H1 (cell line): ENCODE measurements at regions not wholly inside any gene's neighbourhood (a gene's known extent, or its start where the extent isn't known, plus 50 kb on each side); places are given as distances from the start of the nearest gene placed in this dataset.

Experiments used
- CTCF ChIA-PET: fragments of 300-600 bp; sonication (Branson Sonifier 250); formaldehyde crosslinking; loops from one replicate; lab custom pipeline; 2021; ENCODE audit not compliant: partially characterized antibody; lab: Charles Lee
- POLR2A ChIA-PET: fragments of 300-600 bp; sonication (Branson Sonifier 250); formaldehyde crosslinking; loops from one replicate; lab custom pipeline; 2021; ENCODE audit warnings: inconsistent platforms; ENCODE audit not compliant: partially characterized antibody; lab: Charles Lee
- DNase-seq, 2 experiments: peaks; one replicate each; pipeline versions ENCODE4 v3.0.0 to v3.0.0-alpha.2; 2010 to 2022; ENCODE audit warnings: low spot score in 2 of 2, low read depth in 1 of 2, mixed read lengths in 1 of 2
- FAIRE-seq: peaks from 2 replicates; lab custom pipeline; 2011; peaks lifted over from hg19 to GRCh38; lab: Jason Lieb, UNC
- H2AFZ ChIP-seq: 2 replicates; pipeline ENCODE4 v1.8.1; 2012; ENCODE audit warnings: low read length, inconsistent platforms
- H2AK5ac ChIP-seq: 2 replicates; pipeline ENCODE4 v1.6.1; 2013; ENCODE audit warnings: low read depth, low read length
- H2BK120ac ChIP-seq: replicated peaks from 2 replicates; pipeline ENCODE3; 2013; ENCODE audit warnings: low read depth, low read length, inconsistent platforms
- H2BK12ac ChIP-seq: 2 replicates; pipeline ENCODE4 v1.6.1; 2013; ENCODE audit warnings: low read depth, low read length
- H2BK15ac ChIP-seq: 2 replicates; pipeline ENCODE4 v1.6.1; 2013; ENCODE audit warnings: low read length
- H2BK20ac ChIP-seq: 2 replicates; pipeline ENCODE4 v1.6.1; 2013; ENCODE audit warnings: low read length
- H2BK5ac ChIP-seq: 2 replicates; pipeline ENCODE4 v1.6.1; 2013; ENCODE audit warnings: low read depth, low read length
- H3K14ac ChIP-seq: 2 replicates; pipeline ENCODE4 v1.6.1; 2013; ENCODE audit warnings: inconsistent platforms; ENCODE audit not compliant: insufficient read length
- H3K18ac ChIP-seq: 2 replicates; pipeline ENCODE4 v1.6.1; 2013; ENCODE audit warnings: low read length; ENCODE audit errors: extremely low read depth
- H3K23ac ChIP-seq: 2 replicates; pipeline ENCODE4 v1.6.1; 2013; ENCODE audit warnings: inconsistent platforms; ENCODE audit not compliant: insufficient read length
- H3K23me2 ChIP-seq: 2 replicates; pipeline ENCODE4 v1.6.1; 2013; ENCODE audit warnings: low read depth, low read length
- H3K27ac ChIP-seq: 2 replicates; pipeline ENCODE4 v1.6.1; 2011; ENCODE audit warnings: low read depth, low read length, inconsistent platforms
- H3K27me3 ChIP-seq, 4 experiments: replicated peaks in 1 of 4; 1 replicate in 1 of 4; 2 replicates in 3 of 4; pipeline versions ENCODE4 v1.6.1 to v1.8.1; 2011 to 2013; ENCODE audit warnings: low read length in 3 of 4, mild to moderate bottlenecking in 3 of 4, inconsistent platforms in 2 of 4, mixed read lengths in 2 of 4, moderate library complexity in 1 of 4; ENCODE audit not compliant: control insufficient read depth in 3 of 4, insufficient read depth in 3 of 4; ENCODE audit errors: extremely low read depth in 1 of 4
- H3K36me3 ChIP-seq, 4 experiments: 2 replicates each; pipeline versions ENCODE4 v1.6.1 to v1.8.1; 2011 to 2013; ENCODE audit warnings: mild to moderate bottlenecking in 4 of 4, low read length in 3 of 4, moderate library complexity in 2 of 4, control low read depth in 1 of 4, inconsistent platforms in 1 of 4; ENCODE audit not compliant: insufficient read depth in 4 of 4, control insufficient read depth in 2 of 4
- H3K4ac ChIP-seq: replicated peaks from 2 replicates; pipeline ENCODE3; 2013; ENCODE audit warnings: low read length, low read depth, mixed read lengths, inconsistent platforms; ENCODE audit not compliant: insufficient read length
- H3K4me1 ChIP-seq, 4 experiments: replicated peaks in 1 of 4; 1 replicate in 1 of 4; 2 replicates in 3 of 4; pipeline versions ENCODE4 v1.6.1 to v1.8.1; 2011 to 2013; ENCODE audit warnings: low read length in 3 of 4, inconsistent platforms in 2 of 4, mixed read lengths in 1 of 4; ENCODE audit not compliant: insufficient read depth in 4 of 4, control insufficient read depth in 3 of 4
- H3K4me2 ChIP-seq, 2 experiments: 2 replicates each; pipeline versions ENCODE4 v1.6.1 to v1.8.1; 2011 to 2013; ENCODE audit warnings: low read depth in 2 of 2, low read length in 2 of 2, control low read depth in 1 of 2, inconsistent platforms in 1 of 2, mild to moderate bottlenecking in 1 of 2; ENCODE audit not compliant: insufficient read depth in 1 of 2
- H3K4me3 ChIP-seq, 4 experiments: fragments of 200-600, 300-600 bp in 1 of 4; sonication (generic), shearing (Covaris generic), sonication (Bioruptor Twin) in 1 of 4; 2 replicates each; pipeline versions ENCODE4 v1.5.1 to v1.8.1; 2011 to 2016; ENCODE audit warnings: low read length in 4 of 4, low read depth in 3 of 4, control low read depth in 2 of 4, inconsistent platforms in 2 of 4, mild to moderate bottlenecking in 2 of 4, mixed read lengths in 1 of 4, moderate library complexity in 1 of 4; ENCODE audit not compliant: insufficient read depth in 2 of 4; ENCODE audit errors: extremely low read depth in 1 of 4
- H3K56ac ChIP-seq: replicated peaks from 2 replicates; pipeline ENCODE3; 2013; ENCODE audit warnings: low read depth, mild to moderate bottlenecking, mixed read lengths, low read length, inconsistent platforms; ENCODE audit not compliant: insufficient read length
- H3K79me1 ChIP-seq: 2 replicates; pipeline ENCODE4 v1.6.1; 2013; ENCODE audit warnings: low read depth, low read length, control low read depth
- H3K79me2 ChIP-seq, 2 experiments: 2 replicates each; pipeline versions ENCODE4 v1.6.1 to v1.8.1; 2012 to 2013; ENCODE audit warnings: low read length in 2 of 2, mild to moderate bottlenecking in 2 of 2, inconsistent platforms in 1 of 2; ENCODE audit not compliant: insufficient read depth in 2 of 2, control insufficient read depth in 1 of 2
- H3K9ac ChIP-seq, 4 experiments: replicated peaks in 1 of 4; 1 replicate in 1 of 4; 2 replicates in 3 of 4; pipeline versions ENCODE4 v1.6.1 to v1.8.1; 2011 to 2013; ENCODE audit warnings: low read depth in 3 of 4, low read length in 3 of 4, control low read depth in 2 of 4, mild to moderate bottlenecking in 2 of 4, moderate library complexity in 2 of 4, inconsistent platforms in 1 of 4; ENCODE audit errors: extremely low read depth in 1 of 4
- H3K9me3 ChIP-seq, 2 experiments: 2 replicates each; pipeline versions ENCODE4 v1.6.1 to v1.8.1; 2012 to 2013; ENCODE audit warnings: mild to moderate bottlenecking in 2 of 2, moderate library complexity in 2 of 2, control low read depth in 1 of 2, inconsistent platforms in 1 of 2, low read depth in 1 of 2, low read length in 1 of 2, mixed read lengths in 1 of 2; ENCODE audit not compliant: insufficient read depth in 2 of 2
- H4K20me1 ChIP-seq, 2 experiments: replicated peaks in 1 of 2; 2 replicates each; pipeline versions ENCODE3 to v1.8.1; 2011 to 2013; ENCODE audit warnings: inconsistent platforms in 2 of 2, low read length in 2 of 2, mild to moderate bottlenecking in 1 of 2; ENCODE audit not compliant: insufficient read depth in 2 of 2, control insufficient read depth in 1 of 2
- H4K5ac ChIP-seq: 2 replicates; pipeline ENCODE4 v1.6.1; 2013; ENCODE audit warnings: low read length, low read depth, mixed read lengths, inconsistent platforms; ENCODE audit not compliant: insufficient read length
- H4K8ac ChIP-seq: 2 replicates; pipeline ENCODE4 v1.8.0; 2013; ENCODE audit warnings: mild to moderate bottlenecking, moderate library complexity, low read length, inconsistent platforms; ENCODE audit not compliant: insufficient read depth; ENCODE audit errors: extremely low read depth
- H4K91ac ChIP-seq: replicated peaks from 2 replicates; pipeline ENCODE3; 2013; ENCODE audit warnings: low read length, mixed read lengths, inconsistent platforms; ENCODE audit not compliant: insufficient read length
- CEBPB ChIP-seq: IDR thresholded peaks from 2 replicates; pipeline ENCODE4 v1.6.1; 2012; ENCODE audit warnings: low read depth, low read length
- PHF8 ChIP-seq: fragments of 200-600 bp; sonication (generic); conservative IDR thresholded peaks from 2 replicates; pipeline ENCODE4 v1.7.1; 2012; ENCODE audit warnings: low read depth, mild to moderate bottlenecking, inconsistent platforms, low read length, moderate library complexity
- SIX5 ChIP-seq: IDR thresholded peaks from 2 replicates; pipeline ENCODE4 v1.6.1; 2011; ENCODE audit warnings: mild to moderate bottlenecking, low read depth, low read length
- SP2 ChIP-seq: IDR thresholded peaks from 2 replicates; pipeline ENCODE4 v1.6.1; 2012; ENCODE audit warnings: mild to moderate bottlenecking, low read length, inconsistent platforms
- SRF ChIP-seq: IDR thresholded peaks from 2 replicates; pipeline ENCODE4 v1.6.1; 2011; ENCODE audit warnings: mild to moderate bottlenecking, low read depth, low read length, moderate library complexity
- WGBS, 2 experiments: shearing (Covaris generic) in 1 of 2; methylation state at CpG; one replicate each; pipeline versions ENCODE4 v1.1.6 to v1.1.7; 2013 to 2015; ENCODE audit warnings: low lambda C conversion rate in 2 of 2, mixed read lengths in 2 of 2, inconsistent platforms in 1 of 2, low coverage in 1 of 2, missing lambda C conversion rate in 1 of 2; ENCODE audit not compliant: insufficient replicate concordance in 2 of 2, insufficient coverage in 1 of 2, insufficient read length in 1 of 2; ENCODE audit errors: extremely low coverage in 1 of 2, missing lambda C conversion rate in 1 of 2; 5-methylcytosine and 5-hydroxymethylcytosine counted together
- TF ChIP-seq, protein P1 (sequence below): IDR thresholded peaks from 2 replicates; pipeline ENCODE4 v1.6.1; 2012; ENCODE audit warnings: inconsistent platforms

DNA sequence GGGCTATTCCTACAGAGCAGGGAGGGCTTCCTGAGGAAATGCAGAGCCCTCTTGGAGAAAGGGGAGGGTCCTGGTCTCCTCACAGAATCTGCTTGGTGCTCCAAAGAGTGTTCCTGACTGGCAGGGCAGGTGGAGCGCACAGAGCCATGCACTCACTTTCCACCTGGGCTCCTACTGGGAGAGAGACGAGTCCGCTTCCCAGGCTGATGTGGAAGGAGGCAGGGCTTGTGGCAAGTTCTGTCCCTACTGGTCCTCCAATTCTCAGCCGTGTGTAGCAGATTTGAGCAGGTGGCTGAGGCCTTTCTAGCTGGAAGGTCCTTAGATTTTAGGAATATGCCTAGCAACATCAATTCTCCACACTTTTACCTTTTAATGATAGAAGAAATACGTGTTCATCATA lies 111.5 kb upstream of the MKI67 start:
- Histone ChIP-seq H2BK5ac (no peak overlapping the region), H3K14ac (no peak overlapping the region), H4K91ac (no peak overlapping the region), H3K4me1 (no peaks in the 10 kb centered on the region), H3K9ac (no peak overlapping the region), H2BK20ac (no peak overlapping the region), H3K79me2 (no peaks in the 10 kb centered on the region; a peak in 1 of 4 replicates), H3K18ac (no peak overlapping the region), H4K8ac (no peak overlapping the region), H3K27me3 (no peaks in the 10 kb centered on the region), H3K23me2 (no peaks in the 10 kb centered on the region), H3K36me3 (no peaks in the 10 kb centered on the region), H2AK5ac (no peak overlapping the region), H2AFZ (no peak overlapping the region), H2BK120ac (no peak overlapping the region), H3K4ac (no peak overlapping the region), H3K56ac (no peak overlapping the region), H4K5ac (no peak overlapping the region), H3K23ac (no peak overlapping the region), H3K4me3 (no peak overlapping the region), H2BK15ac (no peak overlapping the region), H4K20me1 (no peaks in the 10 kb centered on the region), H2BK12ac (no peak overlapping the region), H3K4me2 (no peak overlapping the region), H3K79me1 (no peaks in the 10 kb centered on the region), H3K9me3 (peaks cover 0 to 12% of the 10 kb centered on the region in 2 experiments; a peak in 2 of 4 replicates), H3K27ac (no peak overlapping the region)
- CTCF ChIA-PET, result no interaction called here
- FAIRE-seq (no peak), DNase-seq (no peak)
- 84% methylated on average over 5 of the region's 5 CpGs; no CpG with 5 or more reads in 1 of the 2 experiments for WGBS, 2 experiments
- TF ChIP-seq SIX5 (no peak), SRF (no peak), CEBPB (no peak), SP2 (no peak), PHF8 (no peak)
- TF ChIP-seq, protein P1, sequence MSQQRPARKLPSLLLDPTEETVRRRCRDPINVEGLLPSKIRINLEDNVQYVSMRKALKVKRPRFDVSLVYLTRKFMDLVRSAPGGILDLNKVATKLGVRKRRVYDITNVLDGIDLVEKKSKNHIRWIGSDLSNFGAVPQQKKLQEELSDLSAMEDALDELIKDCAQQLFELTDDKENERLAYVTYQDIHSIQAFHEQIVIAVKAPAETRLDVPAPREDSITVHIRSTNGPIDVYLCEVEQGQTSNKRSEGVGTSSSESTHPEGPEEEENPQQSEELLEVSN, result no peak
- POLR2A ChIA-PET, result no interaction called here
